ENCODE measurements at regions not wholly inside any gene's neighbourhood (a gene's known extent, or its start where the extent isn't known, plus 50 kb on each side); places are given as distances from the start of the nearest gene placed in this dataset.
"Not testable (repeated sequence)": the region's sequence is repeated elsewhere in the genome, so short reads cannot be mapped to it uniquely, and the experiment has no call there.

DNA sequence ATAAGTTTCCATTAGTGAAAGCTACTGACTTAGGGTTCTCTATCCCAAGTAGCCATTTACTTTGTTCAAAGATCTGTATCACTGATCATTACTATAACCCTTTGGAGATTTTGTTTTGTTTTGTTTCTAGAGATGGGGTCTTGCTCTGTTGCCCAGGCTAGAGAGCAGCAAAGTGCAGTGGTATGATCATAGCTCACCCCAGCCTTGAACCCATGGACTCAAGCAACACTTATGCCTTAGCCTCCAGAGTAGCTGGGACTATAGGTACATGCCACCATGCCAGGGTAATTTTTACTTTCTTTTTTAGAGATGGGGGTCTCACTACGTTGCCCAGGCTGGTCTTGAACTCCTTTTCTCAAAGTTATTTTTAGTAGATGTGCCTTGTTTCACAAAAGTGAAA lies 154.7 kb downstream of the KCNJ2 start:
- no peaks in the 10 kb centered on the region for H3K4me1 ChIP-seq (ENCODE audit: control insufficient read depth in 2 of 2, insufficient read depth in 2 of 2, low read length in 2 of 2)
- no peak overlapping the region for H3K27ac ChIP-seq (ENCODE audit: low read depth in 1 of 2, low read length in 1 of 2)
- H3K4me3 ChIP-seq (ENCODE audit: low read length in 2 of 2), result no peak overlapping the region
- DNase-seq (ENCODE audit: low read depth in 6 of 9, low spot score in 9 of 9), result no peak
- WGBS, result 65% methylated on average over 1 of the region's 1 CpG
- no peaks in the 10 kb centered on the region for H3K36me3 ChIP-seq (ENCODE audit: control insufficient read depth in 2 of 2, insufficient read depth in 2 of 2, low read length in 1 of 2)
- H3K9me3 ChIP-seq (ENCODE audit: control insufficient read depth in 2 of 2, insufficient read depth in 1 of 2, low read length in 1 of 2), result no peaks in the 10 kb centered on the region
- H3K27me3 ChIP-seq (ENCODE audit: control insufficient read depth in 2 of 2, insufficient read depth in 1 of 2, low read length in 1 of 2), result no peaks in the 10 kb centered on the region

DNA sequence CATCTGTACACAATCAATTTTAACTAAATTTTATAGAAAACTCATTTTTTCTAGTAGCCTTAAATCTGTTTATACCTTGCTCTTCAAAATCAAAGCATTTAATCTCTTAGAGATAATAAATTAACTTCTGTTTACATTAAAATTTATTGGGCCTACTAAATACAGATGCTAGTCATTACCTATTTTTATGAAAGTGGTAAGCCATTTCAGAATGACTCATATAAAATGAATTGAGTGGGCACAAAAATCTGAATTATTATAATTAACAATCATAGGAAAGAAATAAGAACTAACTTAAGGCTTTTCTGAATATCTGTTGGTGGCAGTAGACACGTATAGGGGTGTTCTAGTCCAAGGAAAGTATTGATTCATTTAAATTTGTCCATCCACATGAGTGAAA lies 157.9 kb downstream of the KCNJ2 start:
- Histone ChIP-seq H3K4me3 (ENCODE audit: low read length in 2 of 2) (no peak overlapping the region), H3K27ac (ENCODE audit: low read depth in 1 of 2, low read length in 1 of 2) (no peak overlapping the region), H3K4me1 (ENCODE audit: control insufficient read depth in 2 of 2, insufficient read depth in 2 of 2, low read length in 2 of 2) (no peaks in the 10 kb centered on the region), H3K27me3 (ENCODE audit: control insufficient read depth in 2 of 2, insufficient read depth in 1 of 2, low read length in 1 of 2) (no peaks in the 10 kb centered on the region), H3K36me3 (ENCODE audit: control insufficient read depth in 2 of 2, insufficient read depth in 2 of 2, low read length in 1 of 2) (no peaks in the 10 kb centered on the region), H3K9me3 (ENCODE audit: control insufficient read depth in 2 of 2, insufficient read depth in 1 of 2, low read length in 1 of 2) (no peaks in the 10 kb centered on the region)
- no peak for DNase-seq (ENCODE audit: low read depth in 6 of 9, low spot score in 9 of 9)
- WGBS, result 90% methylated on average over 1 of the region's 1 CpG

DNA sequence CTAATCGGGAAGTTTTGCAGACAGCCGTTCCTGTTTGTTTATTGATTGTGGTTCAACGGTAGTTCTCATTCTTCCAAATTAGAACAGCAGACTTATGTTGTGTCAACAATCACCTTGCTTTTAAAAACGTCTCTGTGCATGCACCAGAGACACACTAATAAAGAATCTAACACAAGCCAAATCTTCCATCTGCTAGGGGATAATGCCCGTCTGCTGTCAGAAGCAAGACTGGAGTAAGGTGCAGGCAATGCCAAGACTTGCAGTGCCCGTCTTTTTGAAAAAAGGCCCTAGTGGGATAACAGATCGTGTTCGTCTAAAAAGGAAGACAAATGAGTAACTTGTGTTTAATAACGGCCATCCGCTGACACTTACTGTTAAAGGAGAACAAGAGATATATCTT lies 158.4 kb downstream of the KCNJ2 start:
- Histone ChIP-seq H3K27ac (ENCODE audit: low read depth in 1 of 2, low read length in 1 of 2) (no peak overlapping the region), H3K4me3 (ENCODE audit: low read length in 2 of 2) (no peak overlapping the region), H3K27me3 (ENCODE audit: control insufficient read depth in 2 of 2, insufficient read depth in 1 of 2, low read length in 1 of 2) (no peaks in the 10 kb centered on the region), H3K9me3 (ENCODE audit: control insufficient read depth in 2 of 2, insufficient read depth in 1 of 2, low read length in 1 of 2) (no peaks in the 10 kb centered on the region), H3K4me1 (ENCODE audit: control insufficient read depth in 2 of 2, insufficient read depth in 2 of 2, low read length in 2 of 2) (no peaks in the 10 kb centered on the region), H3K36me3 (ENCODE audit: control insufficient read depth in 2 of 2, insufficient read depth in 2 of 2, low read length in 1 of 2) (no peaks in the 10 kb centered on the region)
- 84% methylated on average over 10 of the region's 10 CpGs for WGBS
- no peak for DNase-seq (ENCODE audit: low read depth in 6 of 9, low spot score in 9 of 9)

DNA sequence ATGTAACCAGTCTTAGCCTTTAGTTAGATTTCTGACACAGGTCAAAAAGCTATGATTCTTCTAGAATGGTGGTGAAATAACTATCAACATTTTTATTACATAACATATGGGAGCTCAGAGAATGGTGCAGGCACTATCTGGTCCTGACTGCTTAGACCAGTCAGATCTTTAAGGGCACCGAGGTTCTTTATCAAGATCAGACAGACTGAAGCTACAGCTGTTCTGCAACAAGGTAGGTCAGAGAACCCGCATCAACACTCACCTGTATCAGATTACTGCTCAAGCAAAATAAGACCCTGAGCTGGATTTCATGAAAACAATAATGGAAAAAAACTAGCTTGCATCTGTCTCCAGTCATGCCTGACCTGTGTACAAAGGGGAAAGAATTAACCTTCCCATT lies 160.4 kb downstream of the KCNJ2 start:
- Histone ChIP-seq H3K9me3 (ENCODE audit: control insufficient read depth in 2 of 2, insufficient read depth in 1 of 2, low read length in 1 of 2) (no peaks in the 10 kb centered on the region), H3K4me3 (ENCODE audit: low read length in 2 of 2) (no peak overlapping the region), H3K27ac (ENCODE audit: low read depth in 1 of 2, low read length in 1 of 2) (no peak overlapping the region), H3K4me1 (ENCODE audit: control insufficient read depth in 2 of 2, insufficient read depth in 2 of 2, low read length in 2 of 2) (no peaks in the 10 kb centered on the region), H3K27me3 (ENCODE audit: control insufficient read depth in 2 of 2, insufficient read depth in 1 of 2, low read length in 1 of 2) (no peaks in the 10 kb centered on the region), H3K36me3 (ENCODE audit: control insufficient read depth in 2 of 2, insufficient read depth in 2 of 2, low read length in 1 of 2) (no peaks in the 10 kb centered on the region)
- DNase-seq (ENCODE audit: low read depth in 6 of 9, low spot score in 9 of 9), result no peak
- WGBS, result 92% methylated on average over 2 of the region's 2 CpGs

DNA sequence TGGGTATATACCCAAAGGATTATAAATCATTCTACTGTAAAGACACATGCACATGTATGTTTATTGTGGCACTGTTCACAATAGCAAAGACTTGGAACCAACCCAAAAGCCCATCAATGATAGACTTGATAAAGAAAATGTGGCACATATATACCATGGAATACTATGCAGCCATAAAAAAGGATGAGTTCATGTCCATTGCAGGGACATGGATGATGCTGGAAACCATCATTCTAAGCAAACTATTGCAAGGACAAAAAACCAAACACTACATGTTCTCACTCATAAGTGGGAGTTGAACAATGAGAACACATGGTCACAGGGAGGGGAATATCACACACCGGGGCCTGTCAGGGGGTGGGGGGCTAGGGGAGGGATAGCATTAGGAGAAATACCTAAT lies 161.7 kb downstream of the KCNJ2 start:
- 97% methylated on average over 1 of the region's 1 CpG for WGBS
- not testable (repeated sequence) for H3K36me3 ChIP-seq (ENCODE audit: control insufficient read depth in 2 of 2, insufficient read depth in 2 of 2, low read length in 1 of 2); H3K27me3 ChIP-seq (ENCODE audit: control insufficient read depth in 2 of 2, insufficient read depth in 1 of 2, low read length in 1 of 2); H3K4me3 ChIP-seq (ENCODE audit: low read length in 2 of 2); H3K4me1 ChIP-seq (ENCODE audit: control insufficient read depth in 2 of 2, insufficient read depth in 2 of 2, low read length in 2 of 2); DNase-seq (ENCODE audit: low read depth in 6 of 9, low spot score in 9 of 9); H3K27ac ChIP-seq (ENCODE audit: low read depth in 1 of 2, low read length in 1 of 2); H3K9me3 ChIP-seq (ENCODE audit: control insufficient read depth in 2 of 2, insufficient read depth in 1 of 2, low read length in 1 of 2)

DNA sequence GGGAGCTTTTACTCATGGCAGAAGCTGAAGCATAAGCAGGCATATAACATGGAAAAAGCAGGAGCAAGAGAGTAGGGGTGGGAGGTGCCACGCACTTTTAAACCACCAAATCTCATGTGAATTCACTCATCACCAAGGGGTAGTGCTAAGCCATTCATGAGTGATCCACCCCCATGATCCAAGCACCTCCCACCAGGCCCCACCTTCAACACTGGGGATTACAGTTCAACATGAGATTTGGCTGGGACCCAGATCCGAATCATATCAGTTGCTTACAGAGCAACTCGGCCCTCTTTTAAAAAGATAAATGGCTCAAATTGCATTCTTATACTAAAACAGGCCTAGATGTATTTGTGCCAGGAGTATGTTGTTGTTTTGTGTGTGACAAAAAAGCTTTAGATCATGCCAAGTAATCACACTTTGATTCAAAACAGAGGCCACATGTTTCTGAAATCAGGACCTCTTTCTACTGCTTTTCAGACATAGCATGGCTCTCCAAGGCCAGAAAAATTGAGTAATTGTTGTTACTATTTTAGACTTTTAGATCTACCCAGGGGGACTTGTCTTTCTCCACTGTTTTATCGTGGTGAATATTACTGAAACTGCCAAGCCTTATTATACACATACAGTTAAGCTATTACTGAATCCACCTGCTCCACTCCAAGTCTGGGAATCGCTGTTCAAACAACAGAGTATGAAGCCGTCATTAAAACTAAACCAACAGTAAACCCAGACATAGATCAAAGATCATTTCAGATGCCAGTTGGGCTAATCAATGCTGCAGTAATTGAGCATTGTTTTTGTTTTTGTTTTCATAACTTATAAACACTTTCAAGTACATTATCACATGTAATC lies 163.3 kb downstream of the KCNJ2 start:
- no peaks in the 10 kb centered on the region for H3K9me3 ChIP-seq (ENCODE audit: control insufficient read depth in 2 of 2, insufficient read depth in 1 of 2, low read length in 1 of 2)
- H3K4me3 ChIP-seq (ENCODE audit: low read length in 2 of 2), result no peak overlapping the region
- H3K36me3 ChIP-seq (ENCODE audit: control insufficient read depth in 2 of 2, insufficient read depth in 2 of 2, low read length in 1 of 2), result no peaks in the 10 kb centered on the region
- DNase-seq (ENCODE audit: low read depth in 6 of 9, low spot score in 9 of 9), result no peak
- no peaks in the 10 kb centered on the region for H3K27me3 ChIP-seq (ENCODE audit: control insufficient read depth in 2 of 2, insufficient read depth in 1 of 2, low read length in 1 of 2)
- no peaks in the 10 kb centered on the region for H3K4me1 ChIP-seq (ENCODE audit: control insufficient read depth in 2 of 2, insufficient read depth in 2 of 2, low read length in 2 of 2)
- WGBS, result 93% methylated on average over 6 of the region's 6 CpGs
- H3K27ac ChIP-seq (ENCODE audit: low read depth in 1 of 2, low read length in 1 of 2), result no peak overlapping the region

DNA sequence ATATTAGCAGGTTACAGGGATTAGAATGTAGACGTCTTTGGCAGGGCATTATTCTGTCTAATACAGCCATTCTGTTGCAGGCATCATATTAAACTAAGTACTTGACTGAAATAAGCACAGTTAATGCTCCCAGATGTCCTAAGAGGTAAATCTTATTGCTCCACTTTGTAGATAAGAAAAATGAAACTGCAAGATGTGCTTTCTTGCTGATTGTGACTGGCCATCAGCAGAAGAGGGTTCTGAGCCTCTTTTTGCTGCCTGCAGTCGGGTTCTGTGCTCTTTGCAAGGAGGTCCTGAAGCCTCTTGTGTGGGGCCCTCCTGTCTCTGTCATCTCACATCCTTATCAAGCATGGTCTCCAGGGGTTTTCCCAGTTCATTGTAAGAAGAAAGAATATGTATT lies 167.1 kb downstream of the KCNJ2 start:
- Histone ChIP-seq H3K4me1 (ENCODE audit: control insufficient read depth in 2 of 2, insufficient read depth in 2 of 2, low read length in 2 of 2) (no peaks in the 10 kb centered on the region), H3K27me3 (ENCODE audit: control insufficient read depth in 2 of 2, insufficient read depth in 1 of 2, low read length in 1 of 2) (no peaks in the 10 kb centered on the region), H3K27ac (ENCODE audit: low read depth in 1 of 2, low read length in 1 of 2) (no peak overlapping the region), H3K9me3 (ENCODE audit: control insufficient read depth in 2 of 2, insufficient read depth in 1 of 2, low read length in 1 of 2) (no peaks in the 10 kb centered on the region), H3K4me3 (ENCODE audit: low read length in 2 of 2) (no peak overlapping the region), H3K36me3 (ENCODE audit: control insufficient read depth in 2 of 2, insufficient read depth in 2 of 2, low read length in 1 of 2) (no peaks in the 10 kb centered on the region)
- WGBS, result 94% methylated on average over 2 of the region's 2 CpGs
- no peak for DNase-seq (ENCODE audit: low read depth in 6 of 9, low spot score in 9 of 9)

DNA sequence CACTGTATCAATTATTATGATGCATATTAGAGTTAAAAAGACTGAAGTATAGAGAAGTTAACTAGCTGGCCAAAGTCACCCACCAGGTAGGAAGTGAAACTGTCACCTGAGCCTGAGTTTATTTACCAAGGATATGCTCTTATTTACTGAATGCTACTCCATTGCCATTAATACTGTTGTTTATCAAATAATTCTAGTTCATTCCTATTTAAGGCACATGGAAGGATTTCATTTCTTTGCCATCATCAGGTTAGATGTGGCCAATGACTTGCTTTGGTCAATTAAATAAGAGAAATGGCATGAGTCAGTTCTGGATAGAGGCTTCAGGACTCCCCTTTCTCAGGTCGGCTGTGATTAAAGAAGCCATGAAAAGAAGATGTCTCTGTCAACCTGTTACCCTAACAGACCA lies 169.6 kb downstream of the KCNJ2 start:
- Histone ChIP-seq H3K4me1 (ENCODE audit: control insufficient read depth in 2 of 2, insufficient read depth in 2 of 2, low read length in 2 of 2) (peaks cover 0 to 3% of the 10 kb centered on the region in 2 donors), H3K36me3 (ENCODE audit: control insufficient read depth in 2 of 2, insufficient read depth in 2 of 2, low read length in 1 of 2) (no peaks in the 10 kb centered on the region), H3K4me3 (ENCODE audit: low read length in 2 of 2) (no peak overlapping the region), H3K27ac (ENCODE audit: low read depth in 1 of 2, low read length in 1 of 2) (no peak overlapping the region), H3K9me3 (ENCODE audit: control insufficient read depth in 2 of 2, insufficient read depth in 1 of 2, low read length in 1 of 2) (no peaks in the 10 kb centered on the region), H3K27me3 (ENCODE audit: control insufficient read depth in 2 of 2, insufficient read depth in 1 of 2, low read length in 1 of 2) (no peaks in the 10 kb centered on the region)
- 93% methylated on average over 1 of the region's 1 CpG for WGBS
- DNase-seq (ENCODE audit: low read depth in 6 of 9, low spot score in 9 of 9), result no peak

DNA sequence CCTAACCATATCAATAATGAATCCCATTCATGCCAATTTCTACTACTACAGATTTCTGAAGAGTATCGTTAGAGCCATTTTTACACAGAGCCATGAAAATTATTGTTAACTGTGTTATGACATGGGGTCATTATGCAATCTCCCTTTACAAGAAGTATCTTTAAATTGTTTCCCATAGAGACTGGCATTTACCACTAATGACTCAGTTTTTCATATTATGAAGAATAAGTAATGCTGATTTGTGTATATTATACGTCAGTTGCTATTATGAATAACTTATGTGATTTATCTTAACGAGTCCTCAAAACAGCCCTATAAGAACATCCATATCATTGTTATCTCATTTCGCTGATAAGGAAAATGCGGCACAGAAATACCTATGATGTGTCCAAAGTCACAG lies 173.8 kb downstream of the KCNJ2 start:
- no peak overlapping the region for H3K27ac ChIP-seq (ENCODE audit: low read depth in 1 of 2, low read length in 1 of 2)
- no peak for DNase-seq (ENCODE audit: low read depth in 6 of 9, low spot score in 9 of 9)
- no peaks in the 10 kb centered on the region for H3K36me3 ChIP-seq (ENCODE audit: control insufficient read depth in 2 of 2, insufficient read depth in 2 of 2, low read length in 1 of 2)
- no peaks in the 10 kb centered on the region for H3K27me3 ChIP-seq (ENCODE audit: control insufficient read depth in 2 of 2, insufficient read depth in 1 of 2, low read length in 1 of 2)
- H3K4me1 ChIP-seq (ENCODE audit: control insufficient read depth in 2 of 2, insufficient read depth in 2 of 2, low read length in 2 of 2), result peaks cover 0 to 4% of the 10 kb centered on the region in 2 donors
- H3K4me3 ChIP-seq (ENCODE audit: low read length in 2 of 2), result no peak overlapping the region
- no peaks in the 10 kb centered on the region for H3K9me3 ChIP-seq (ENCODE audit: control insufficient read depth in 2 of 2, insufficient read depth in 1 of 2, low read length in 1 of 2)
- 87% methylated on average over 5 of the region's 5 CpGs for WGBS
